Neural cell (in vitro differentiated cells): ENCODE measurements at regions not wholly inside any gene's neighbourhood (a gene's known extent, or its start where the extent isn't known, plus 50 kb on each side); places are given as distances from the start of the nearest gene placed in this dataset.

Source experiments
- H2AFZ ChIP-seq: fragments of 200-600, 300-800 bp; sonication (generic), shearing (Covaris generic); 2 replicates; pipeline ENCODE4 v1.6.0; 2014; ENCODE audit warnings: low read depth, mild to moderate bottlenecking, antibody characterized with exemption, low read length, moderate library complexity
- H3F3A ChIP-seq: fragments of 200-600 bp; shearing (Covaris generic); 2 replicates; pipeline ENCODE4 v1.6.1; 2016; ENCODE audit warnings: mild to moderate bottlenecking, moderate library complexity, mixed read lengths, antibody characterized with exemption, low read length; ENCODE audit not compliant: insufficient read depth, poor library complexity, severe bottlenecking
- H3K27ac ChIP-seq: fragments of 200-600, 300-800 bp; sonication (generic), shearing (Covaris generic); 2 replicates; pipeline ENCODE4 v1.5.1; 2014; ENCODE audit warnings: mild to moderate bottlenecking, low read length, moderate library complexity
- H3K27me3 ChIP-seq: fragments of 300-800, 200-600 bp; sonication (generic), shearing (Covaris generic); 2 replicates; pipeline ENCODE4 v1.6.0; 2014; ENCODE audit warnings: mild to moderate bottlenecking, low read depth, low read length, moderate library complexity; ENCODE audit not compliant: insufficient read depth
- H3K36me3 ChIP-seq: fragments of 300-800, 200-600 bp; sonication (generic), shearing (Covaris generic); 2 replicates; pipeline ENCODE4 v1.5.1; 2014; ENCODE audit warnings: mild to moderate bottlenecking, antibody characterized with exemption, low read length, moderate library complexity; ENCODE audit not compliant: insufficient read depth
- H3K4me2 ChIP-seq: fragments of 300-800, 200-600 bp; sonication (generic), shearing (Covaris generic); 2 replicates; pipeline ENCODE4 v1.6.0; 2014; ENCODE audit warnings: mild to moderate bottlenecking, low read length
- H3K4me3 ChIP-seq: fragments of 300-800, 200-600 bp; sonication (generic), shearing (Covaris generic); 2 replicates; pipeline ENCODE4 v1.5.1; 2014; ENCODE audit warnings: mild to moderate bottlenecking, low read length, moderate library complexity
- H3K79me2 ChIP-seq: fragments of 200-600 bp; shearing (Covaris generic); replicated peaks from 2 replicates; pipeline ENCODE4 v1.6.0; 2014; ENCODE audit warnings: mild to moderate bottlenecking, low read length, moderate library complexity; ENCODE audit not compliant: insufficient read depth
- H3K9ac ChIP-seq: fragments of 300-800, 200-600 bp; sonication (generic), shearing (Covaris generic); 2 replicates; pipeline ENCODE4 v1.6.1; 2016; ENCODE audit warnings: mild to moderate bottlenecking, low read length, mixed read lengths
- H3K9me2 ChIP-seq: fragments of 200-600 bp; shearing (Covaris generic); 2 replicates; pipeline ENCODE4 v1.6.1; 2016; ENCODE audit warnings: mild to moderate bottlenecking, low read length, mixed read lengths; ENCODE audit not compliant: insufficient read depth
- H3K9me3 ChIP-seq: fragments of 200-600, 300-800 bp; sonication (generic), shearing (Covaris generic); 2 replicates; pipeline ENCODE4 v1.6.1; 2016; ENCODE audit warnings: mild to moderate bottlenecking, mixed run types, low read length, moderate library complexity, mixed read lengths
- H4K20me1 ChIP-seq: fragments of 200-600 bp; shearing (Covaris generic); 2 replicates; pipeline ENCODE4 v1.6.1; 2016; ENCODE audit warnings: mild to moderate bottlenecking, mixed run types; ENCODE audit not compliant: insufficient read depth
- EP300 ChIP-seq: fragments of 450-650 bp; conservative IDR thresholded peaks from 2 replicates; pipeline ENCODE4 v1.6.1; 2014; ENCODE audit warnings: antibody characterized with exemption, mild to moderate bottlenecking, moderate library complexity; ENCODE audit not compliant: poor library complexity, severe bottlenecking
- EZH2 ChIP-seq: fragments of 200-600, 300-800 bp; shearing (Covaris generic), sonication (generic); IDR thresholded peaks from 2 replicates; pipeline ENCODE4 v1.6.1; 2014; ENCODE audit warnings: antibody characterized with exemption, low read length, borderline replicate concordance, mild to moderate bottlenecking; ENCODE audit not compliant: insufficient read depth, poor library complexity, severe bottlenecking
- MXI1 ChIP-seq: fragments of 450-650 bp; conservative IDR thresholded peaks from 2 replicates; pipeline ENCODE4 v1.6.1; 2014; ENCODE audit warnings: antibody characterized with exemption, mild to moderate bottlenecking; ENCODE audit not compliant: poor library complexity, severe bottlenecking
- POLR2AphosphoS5 ChIP-seq: IDR thresholded peaks from 2 replicates; pipeline ENCODE4 v1.6.1; 2012
- RAD21 ChIP-seq: fragments of 450-650 bp; conservative IDR thresholded peaks from 2 replicates; pipeline ENCODE4 v1.6.1; 2014; ENCODE audit warnings: antibody characterized with exemption, mild to moderate bottlenecking, moderate library complexity
- SMC3 ChIP-seq: fragments of 450-650 bp; conservative IDR thresholded peaks from 2 replicates; pipeline ENCODE4 v1.6.1; 2014; ENCODE audit warnings: antibody characterized with exemption, mild to moderate bottlenecking, moderate library complexity; ENCODE audit not compliant: poor library complexity
- TAF1 ChIP-seq: IDR thresholded peaks from 2 replicates; pipeline ENCODE4 v1.6.1; 2012; ENCODE audit warnings: low read depth
- TF ChIP-seq, protein P1 (sequence below): IDR thresholded peaks from 2 replicates; pipeline ENCODE4 v1.6.1; 2012; ENCODE audit warnings: borderline replicate concordance
- TF ChIP-seq, protein P2 (sequence below): fragments of 450-650 bp; IDR thresholded peaks from 2 replicates; pipeline ENCODE4 v1.5.1; 2014; ENCODE audit warnings: antibody characterized with exemption, mild to moderate bottlenecking, moderate library complexity; ENCODE audit not compliant: poor library complexity, severe bottlenecking

DNA sequence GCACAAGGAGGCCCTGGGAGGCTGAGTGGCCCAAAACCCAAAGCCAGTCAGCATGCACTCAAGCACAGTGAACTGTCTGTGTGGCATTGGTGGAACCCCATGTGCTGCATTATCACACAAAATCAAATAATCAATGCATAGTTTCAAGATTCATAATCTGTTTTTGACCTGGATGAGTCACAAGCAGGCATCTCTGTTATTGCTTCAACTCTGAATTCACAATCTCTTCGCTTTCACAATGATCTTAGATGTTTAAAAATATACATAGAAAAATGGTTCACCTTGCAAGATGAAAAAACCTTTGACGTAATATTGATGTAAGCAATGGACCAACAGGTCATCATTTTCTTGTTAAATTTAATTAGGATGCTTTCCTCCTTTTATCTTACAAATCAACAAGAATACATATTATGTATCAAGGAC is 455.4 kb downstream of the IRS2 start:
- H4K20me1 ChIP-seq = no peaks in the 10 kb centered on the region
- H3K4me3 ChIP-seq = no peak overlapping the region
- H3K9me3 ChIP-seq = no peaks in the 10 kb centered on the region
- no peaks in the 10 kb centered on the region for H3K9me2 ChIP-seq
- H2AFZ ChIP-seq = no peak overlapping the region
- peak overlapping the region; percentile 50 for H3K27ac ChIP-seq
- H3K4me2 ChIP-seq = no peak overlapping the region
- TF ChIP-seq TAF1 (no peak), EZH2 (no peak), POLR2AphosphoS5 (no peak), MXI1 (no peak), EP300 (no peak), RAD21 (no peak), SMC3 (no peak)
- TF ChIP-seq, protein P1, sequence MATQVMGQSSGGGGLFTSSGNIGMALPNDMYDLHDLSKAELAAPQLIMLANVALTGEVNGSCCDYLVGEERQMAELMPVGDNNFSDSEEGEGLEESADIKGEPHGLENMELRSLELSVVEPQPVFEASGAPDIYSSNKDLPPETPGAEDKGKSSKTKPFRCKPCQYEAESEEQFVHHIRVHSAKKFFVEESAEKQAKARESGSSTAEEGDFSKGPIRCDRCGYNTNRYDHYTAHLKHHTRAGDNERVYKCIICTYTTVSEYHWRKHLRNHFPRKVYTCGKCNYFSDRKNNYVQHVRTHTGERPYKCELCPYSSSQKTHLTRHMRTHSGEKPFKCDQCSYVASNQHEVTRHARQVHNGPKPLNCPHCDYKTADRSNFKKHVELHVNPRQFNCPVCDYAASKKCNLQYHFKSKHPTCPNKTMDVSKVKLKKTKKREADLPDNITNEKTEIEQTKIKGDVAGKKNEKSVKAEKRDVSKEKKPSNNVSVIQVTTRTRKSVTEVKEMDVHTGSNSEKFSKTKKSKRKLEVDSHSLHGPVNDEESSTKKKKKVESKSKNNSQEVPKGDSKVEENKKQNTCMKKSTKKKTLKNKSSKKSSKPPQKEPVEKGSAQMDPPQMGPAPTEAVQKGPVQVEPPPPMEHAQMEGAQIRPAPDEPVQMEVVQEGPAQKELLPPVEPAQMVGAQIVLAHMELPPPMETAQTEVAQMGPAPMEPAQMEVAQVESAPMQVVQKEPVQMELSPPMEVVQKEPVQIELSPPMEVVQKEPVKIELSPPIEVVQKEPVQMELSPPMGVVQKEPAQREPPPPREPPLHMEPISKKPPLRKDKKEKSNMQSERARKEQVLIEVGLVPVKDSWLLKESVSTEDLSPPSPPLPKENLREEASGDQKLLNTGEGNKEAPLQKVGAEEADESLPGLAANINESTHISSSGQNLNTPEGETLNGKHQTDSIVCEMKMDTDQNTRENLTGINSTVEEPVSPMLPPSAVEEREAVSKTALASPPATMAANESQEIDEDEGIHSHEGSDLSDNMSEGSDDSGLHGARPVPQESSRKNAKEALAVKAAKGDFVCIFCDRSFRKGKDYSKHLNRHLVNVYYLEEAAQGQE = no peak
- TF ChIP-seq, protein P2, sequence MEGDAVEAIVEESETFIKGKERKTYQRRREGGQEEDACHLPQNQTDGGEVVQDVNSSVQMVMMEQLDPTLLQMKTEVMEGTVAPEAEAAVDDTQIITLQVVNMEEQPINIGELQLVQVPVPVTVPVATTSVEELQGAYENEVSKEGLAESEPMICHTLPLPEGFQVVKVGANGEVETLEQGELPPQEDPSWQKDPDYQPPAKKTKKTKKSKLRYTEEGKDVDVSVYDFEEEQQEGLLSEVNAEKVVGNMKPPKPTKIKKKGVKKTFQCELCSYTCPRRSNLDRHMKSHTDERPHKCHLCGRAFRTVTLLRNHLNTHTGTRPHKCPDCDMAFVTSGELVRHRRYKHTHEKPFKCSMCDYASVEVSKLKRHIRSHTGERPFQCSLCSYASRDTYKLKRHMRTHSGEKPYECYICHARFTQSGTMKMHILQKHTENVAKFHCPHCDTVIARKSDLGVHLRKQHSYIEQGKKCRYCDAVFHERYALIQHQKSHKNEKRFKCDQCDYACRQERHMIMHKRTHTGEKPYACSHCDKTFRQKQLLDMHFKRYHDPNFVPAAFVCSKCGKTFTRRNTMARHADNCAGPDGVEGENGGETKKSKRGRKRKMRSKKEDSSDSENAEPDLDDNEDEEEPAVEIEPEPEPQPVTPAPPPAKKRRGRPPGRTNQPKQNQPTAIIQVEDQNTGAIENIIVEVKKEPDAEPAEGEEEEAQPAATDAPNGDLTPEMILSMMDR = no peak
- no peaks in the 10 kb centered on the region for H3K27me3 ChIP-seq
- no peaks in the 10 kb centered on the region for H3F3A ChIP-seq
- H3K79me2 ChIP-seq = no peaks in the 10 kb centered on the region
- H3K9ac ChIP-seq = no peak overlapping the region
- no peaks in the 10 kb centered on the region for H3K36me3 ChIP-seq

DNA sequence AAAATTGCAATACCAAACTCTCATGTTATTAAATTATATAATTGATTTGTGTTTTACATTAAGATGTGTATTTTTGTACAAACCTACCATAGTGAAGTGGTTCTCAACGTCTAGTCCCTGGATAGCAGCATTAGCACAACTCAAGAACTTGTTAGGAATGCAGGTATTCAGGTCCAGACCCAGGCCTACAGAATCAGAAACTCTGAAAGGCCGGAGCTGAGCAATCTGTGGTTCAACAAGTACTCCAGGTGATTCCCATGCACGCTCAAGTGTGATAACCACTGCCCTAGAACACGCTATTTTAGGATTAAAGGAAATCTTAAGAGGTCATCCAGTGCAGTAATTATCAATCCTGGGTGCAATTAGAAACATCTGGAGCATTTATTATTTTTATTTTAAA is 456.3 kb downstream of the IRS2 start:
- Histone ChIP-seq H3F3A (no peaks in the 10 kb centered on the region), H2AFZ (no peak overlapping the region), H3K4me2 (no peak overlapping the region), H3K4me3 (no peak overlapping the region), H3K9ac (no peak overlapping the region), H3K27ac (no peak overlapping the region), H4K20me1 (no peaks in the 10 kb centered on the region), H3K27me3 (no peaks in the 10 kb centered on the region), H3K9me3 (no peaks in the 10 kb centered on the region), H3K9me2 (no peaks in the 10 kb centered on the region), H3K79me2 (no peaks in the 10 kb centered on the region), H3K36me3 (no peaks in the 10 kb centered on the region)
- TF ChIP-seq TAF1 (no peak), EP300 (no peak), MXI1 (no peak), EZH2 (no peak), SMC3 (no peak), RAD21 (no peak), POLR2AphosphoS5 (no peak)
- TF ChIP-seq, protein P1 = no peak
- TF ChIP-seq, protein P2 = no peak
